Stromal cell of bone marrow (primary cell): ENCODE measurements at regions not wholly inside any gene's neighbourhood (a gene's known extent, or its start where the extent isn't known, plus 50 kb on each side); places are given as distances from the start of the nearest gene placed in this dataset.

Experiments used
- DNase-seq: peaks from one replicate; pipeline ENCODE4 v3.0.0-alpha.2; 2012; ENCODE audit warnings: low read depth

- DNase-seq = no peak
These were observed 240.0 kb upstream of the GULP1 start for GRCh38 chr2:188051706-188052105.

- no peak for DNase-seq
These were observed 226.3 kb upstream of the GULP1 start for GRCh38 chr2:188065386-188065785.

GRCh38 chr2:188068093-188068492 lies 223.6 kb upstream of the GULP1 start:
- no peak for DNase-seq

- no peak for DNase-seq
These were observed 215.3 kb upstream of the GULP1 start for GRCh38 chr2:188076149-188077056.

GRCh38 chr2:188077757-188078156 lies 213.9 kb upstream of the GULP1 start:
- no peak for DNase-seq

GRCh38 chr2:188078534-188078933 lies 213.1 kb upstream of the GULP1 start:
- no peak for DNase-seq

GRCh38 chr2:188079196-188079595 lies 212.5 kb upstream of the GULP1 start:
- DNase-seq = peak; percentile 70

- DNase-seq = no peak
These were observed 206.3 kb upstream of the GULP1 start for GRCh38 chr2:188085421-188085820.

GRCh38 chr2:188089901-188090300 lies 201.8 kb upstream of the GULP1 start:
- DNase-seq = no peak

GRCh38 chr2:188091220-188091619 lies 200.5 kb upstream of the GULP1 start:
- DNase-seq = no peak

GRCh38 chr2:188092734-188093133 lies 198.9 kb upstream of the GULP1 start:
- DNase-seq = no peak

GRCh38 chr2:188096910-188097309 lies 194.8 kb upstream of the GULP1 start:
- DNase-seq = no peak

GRCh38 chr2:188102881-188103280 lies 188.8 kb upstream of the GULP1 start:
- no peak for DNase-seq

- DNase-seq = no peak
These were observed 177.7 kb upstream of the GULP1 start for GRCh38 chr2:188114014-188114413.

GRCh38 chr2:188117706-188118105 lies 174.0 kb upstream of the GULP1 start:
- DNase-seq = no peak

GRCh38 chr2:188118431-188118830 lies 173.2 kb upstream of the GULP1 start:
- DNase-seq = no peak

GRCh38 chr2:188119112-188119838 lies 172.4 kb upstream of the GULP1 start:
- DNase-seq = no peak

GRCh38 chr2:188122985-188123384 lies 168.7 kb upstream of the GULP1 start:
- DNase-seq = no peak

- no peak for DNase-seq
These were observed 162.0 kb upstream of the GULP1 start for GRCh38 chr2:188129677-188130076.

- DNase-seq = no peak
These were observed 161.4 kb upstream of the GULP1 start for GRCh38 chr2:188130317-188130716.

- DNase-seq = no peak
These were observed 160.4 kb upstream of the GULP1 start for GRCh38 chr2:188131281-188131680.

- no peak for DNase-seq
These were observed 159.3 kb upstream of the GULP1 start for GRCh38 chr2:188132385-188132784.

- DNase-seq = no peak
These were observed 157.4 kb upstream of the GULP1 start for GRCh38 chr2:188134241-188134640.
